GM18517 (cell line): ENCODE measurements at regions not wholly inside any gene's neighbourhood (a gene's known extent, or its start where the extent isn't known, plus 50 kb on each side); places are given as distances from the start of the nearest gene placed in this dataset.

Experiments used
- ATAC-seq: cut with Tn5 transposase; IDR thresholded peaks from one replicate; pipeline ENCODE4 v1.9.1; 2021; ENCODE audit warnings: mild to moderate bottlenecking, moderate library complexity; ENCODE audit not compliant: unreplicated experiment

GRCh38 chr2:162890690-162891311 lies 52.2 kb upstream of the KCNH7 start:
- peak; percentile 93 for ATAC-seq

- no peak for ATAC-seq
Observed at GRCh38 chr2:162888652-162889051, 50.1 kb upstream of the KCNH7 start.
